ENCODE measurements at regions not wholly inside any gene's neighbourhood (a gene's known extent, or its start where the extent isn't known, plus 50 kb on each side); places are given as distances from the start of the nearest gene placed in this dataset.
"Not testable (repeated sequence)": the region's sequence is repeated elsewhere in the genome, so short reads cannot be mapped to it uniquely, and the experiment has no call there.

DNA sequence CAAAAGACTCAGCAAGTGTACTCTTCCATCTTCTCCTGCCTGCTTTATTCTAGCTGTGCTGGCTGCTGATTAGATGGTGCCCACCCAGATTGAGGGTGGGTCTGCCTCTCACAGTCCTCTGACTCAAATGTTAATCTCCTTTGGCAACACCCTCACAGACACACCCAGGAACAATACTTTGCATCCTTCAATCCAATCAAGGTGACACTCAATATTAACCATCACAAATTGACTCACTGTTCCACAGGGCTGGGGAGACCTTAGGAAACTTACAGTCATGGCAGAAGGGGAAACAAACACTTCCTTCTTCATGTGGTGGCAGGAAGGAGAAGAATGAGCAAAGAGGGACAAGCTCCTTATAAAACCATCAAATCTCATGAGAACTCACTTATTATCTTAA, 94.9 kb upstream of the PLSCR5 start:
- TF ChIP-seq EZH2 (IDR thresholded peaks at IDR 0.05; ENCODE audit: insufficient read depth, poor library complexity, severe bottlenecking); EZH2phosphoT487 (IDR thresholded peaks at IDR 0.05; ENCODE audit: insufficient read depth, low read depth): not testable (repeated sequence)
